Prostate gland (tissue), 2 donors: ENCODE measurements at regions not wholly inside any gene's neighbourhood (a gene's known extent, or its start where the extent isn't known, plus 50 kb on each side); places are given as distances from the start of the nearest gene placed in this dataset.
"Not testable (repeated sequence)": the region's sequence is repeated elsewhere in the genome, so short reads cannot be mapped to it uniquely, and the experiment has no call there.

ENCODE experiments used
- DNase-seq: peaks from one replicate; pipeline ENCODE4 v3.0.0-alpha.2; 2019; ENCODE audit warnings: low spot score
- H3K27ac ChIP-seq, 2 donors: fragments of 200-600 bp; sonication (generic); 2 replicates each; pipeline ENCODE4 v1.5.1; 2017 to 2019
- H3K27me3 ChIP-seq: fragments of 200-600 bp; sonication (generic); replicated peaks from 2 replicates; pipeline ENCODE4 v1.5.1; 2019; ENCODE audit not compliant: insufficient read depth
- H3K36me3 ChIP-seq, 2 donors: fragments of 200-600 bp; sonication (generic); 1 replicate in 1 of 2; 2 replicates in 1 of 2; pipeline versions ENCODE4 v1.5.1 to v1.8.1; 2017 to 2019
- H3K4me1 ChIP-seq: fragments of 200-600 bp; sonication (generic); replicated peaks from 2 replicates; pipeline ENCODE4 v1.5.1; 2019
- H3K4me3 ChIP-seq, 2 donors: fragments of 200-600 bp; sonication (generic); 2 replicates each; pipeline ENCODE4 v1.5.1; 2017 to 2019
- H3K9me3 ChIP-seq: fragments of 200-600 bp; sonication (generic); 2 replicates; pipeline ENCODE4 v1.5.1; 2017
- POLR2A ChIP-seq: fragments of 450-650 bp; IDR thresholded peaks from one replicate; pipeline ENCODE4 v1.6.1; 2016; ENCODE audit warnings: antibody characterized with exemption, mild to moderate bottlenecking
- POLR2AphosphoS5 ChIP-seq: sonication (generic); formaldehyde crosslinking; IDR thresholded peaks from one replicate; pipeline ENCODE4 v1.6.1; 2017; ENCODE audit warnings: antibody characterized with exemption
- WGBS: methylation state at CpG from one replicate; pipeline ENCODE4 v1.1.5; 2018; 5-methylcytosine and 5-hydroxymethylcytosine counted together
- intact Hi-C: fragments of 100-400 bp; cut with DNase I; formaldehyde crosslinking; loops from one replicate; pipeline ENCODE4 v1.14.2; 2022
- TF ChIP-seq, protein P1 (sequence below), 4 experiments: fragments of 200-600 bp in 2 of 4; fragments of 450-650 bp in 2 of 4; sonication (generic) in 2 of 4; IDR thresholded peaks; 1 replicate in 3 of 4; 2 replicates in 1 of 4; pipeline ENCODE4 v1.5.1; 2016 to 2019; ENCODE audit warnings: antibody characterized with exemption in 4 of 4, mild to moderate bottlenecking in 2 of 4, moderate library complexity in 2 of 4

GRCh38 chr17:33567223-33567622, 274.1 kb upstream of the ASIC2 start:
- intact Hi-C loops = no loop called here
- no peak for TF ChIP-seq POLR2AphosphoS5
- no peak for TF ChIP-seq POLR2A
- TF ChIP-seq, protein P1, sequence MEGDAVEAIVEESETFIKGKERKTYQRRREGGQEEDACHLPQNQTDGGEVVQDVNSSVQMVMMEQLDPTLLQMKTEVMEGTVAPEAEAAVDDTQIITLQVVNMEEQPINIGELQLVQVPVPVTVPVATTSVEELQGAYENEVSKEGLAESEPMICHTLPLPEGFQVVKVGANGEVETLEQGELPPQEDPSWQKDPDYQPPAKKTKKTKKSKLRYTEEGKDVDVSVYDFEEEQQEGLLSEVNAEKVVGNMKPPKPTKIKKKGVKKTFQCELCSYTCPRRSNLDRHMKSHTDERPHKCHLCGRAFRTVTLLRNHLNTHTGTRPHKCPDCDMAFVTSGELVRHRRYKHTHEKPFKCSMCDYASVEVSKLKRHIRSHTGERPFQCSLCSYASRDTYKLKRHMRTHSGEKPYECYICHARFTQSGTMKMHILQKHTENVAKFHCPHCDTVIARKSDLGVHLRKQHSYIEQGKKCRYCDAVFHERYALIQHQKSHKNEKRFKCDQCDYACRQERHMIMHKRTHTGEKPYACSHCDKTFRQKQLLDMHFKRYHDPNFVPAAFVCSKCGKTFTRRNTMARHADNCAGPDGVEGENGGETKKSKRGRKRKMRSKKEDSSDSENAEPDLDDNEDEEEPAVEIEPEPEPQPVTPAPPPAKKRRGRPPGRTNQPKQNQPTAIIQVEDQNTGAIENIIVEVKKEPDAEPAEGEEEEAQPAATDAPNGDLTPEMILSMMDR (IDR thresholded peaks at IDR 0.05) = no peak

DNA sequence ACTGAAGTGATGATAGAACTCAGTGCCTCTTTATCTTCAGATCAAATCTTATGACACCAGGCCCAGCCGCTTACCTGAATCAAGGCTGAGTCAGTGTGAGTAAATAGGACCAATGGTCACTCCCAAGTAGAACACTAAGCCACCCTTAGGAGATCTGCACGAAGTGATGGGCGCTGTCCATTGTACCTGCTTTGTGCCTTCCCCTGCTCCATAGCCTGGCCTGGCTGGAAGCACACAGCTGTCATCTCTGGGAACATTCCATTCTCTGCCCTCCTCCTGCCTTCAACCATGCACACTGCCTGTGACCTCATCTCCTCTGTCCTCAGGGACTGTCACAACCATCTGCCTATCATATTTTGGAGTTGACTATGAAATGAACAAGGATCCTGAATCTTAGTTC, 279.5 kb upstream of the ASIC2 start:
- no peak for DNase-seq
- Histone ChIP-seq H3K27me3 (no peaks in the 10 kb centered on the region), H3K4me3 (no peak overlapping the region), H3K9me3 (no peaks in the 10 kb centered on the region), H3K36me3 (no peaks in the 10 kb centered on the region), H3K4me1 (no peaks in the 10 kb centered on the region), H3K27ac (no peak overlapping the region)
- intact Hi-C loops = no loop called here
- WGBS = 57% methylated on average over 3 of the region's 3 CpGs
- TF ChIP-seq, protein P1 (IDR thresholded peaks at IDR 0.05) = no peak
- TF ChIP-seq POLR2AphosphoS5 (no peak), POLR2A (no peak)

More at GRCh38 chr17:33567223-33567622, 274.1 kb upstream of the ASIC2 start:
- 82% methylated on average over 3 of the region's 3 CpGs for WGBS
- Histone ChIP-seq H3K27me3 (no peaks in the 10 kb centered on the region), H3K4me3 (no peak overlapping the region), H3K9me3 (no peaks in the 10 kb centered on the region), H3K4me1 (no peaks in the 10 kb centered on the region), H3K36me3 (no peaks in the 10 kb centered on the region), H3K27ac (no peak overlapping the region)
- no peak for DNase-seq

GRCh38 chr17:33574942-33575445, 281.9 kb upstream of the ASIC2 start:
- Histone ChIP-seq H3K4me3 (no peak overlapping the region), H3K9me3 (no peaks in the 10 kb centered on the region), H3K27me3 (no peaks in the 10 kb centered on the region), H3K4me1 (no peaks in the 10 kb centered on the region), H3K36me3 (no peaks in the 10 kb centered on the region), H3K27ac (no peak overlapping the region)
- TF ChIP-seq POLR2A (no peak), POLR2AphosphoS5 (no peak)
- TF ChIP-seq, protein P1 (IDR thresholded peaks at IDR 0.05) = no peak
- no peak for DNase-seq
- intact Hi-C loops = no loop called here
- WGBS = 77% methylated on average over 4 of the region's 4 CpGs

DNA sequence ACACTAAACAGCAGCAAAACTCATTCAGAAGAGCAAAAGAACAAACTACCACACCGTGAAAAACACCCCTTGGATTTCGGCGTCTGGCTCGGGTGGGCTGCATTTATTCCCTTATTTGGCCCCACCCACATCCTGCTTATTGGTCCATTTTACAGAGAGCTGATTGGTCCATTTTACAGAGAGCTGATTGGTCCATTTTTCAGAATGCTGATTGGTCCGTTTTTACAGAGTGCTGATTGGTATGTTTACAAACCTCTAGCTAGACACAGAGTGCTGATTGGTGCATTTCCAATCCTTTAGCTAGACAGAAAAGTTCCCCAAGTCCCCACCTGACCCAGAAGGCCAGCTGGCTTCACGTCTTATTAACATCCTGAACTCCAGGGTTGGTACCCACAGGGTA, 286.6 kb upstream of the ASIC2 start:
- H3K36me3 ChIP-seq, intact Hi-C loops, H3K4me3 ChIP-seq, H3K27ac ChIP-seq, H3K27me3 ChIP-seq, DNase-seq, H3K4me1 ChIP-seq, H3K9me3 ChIP-seq: not testable (repeated sequence)
- WGBS = 96% methylated on average over 6 of the region's 6 CpGs

GRCh38 chr17:33580215-33580614, 287.1 kb upstream of the ASIC2 start:
- Histone ChIP-seq H3K27me3 (no peaks in the 10 kb centered on the region), H3K36me3 (no peaks in the 10 kb centered on the region), H3K4me1 (no peaks in the 10 kb centered on the region), H3K4me3 (no peak overlapping the region), H3K9me3 (no peaks in the 10 kb centered on the region), H3K27ac (no peak overlapping the region)
- no peak for DNase-seq
- TF ChIP-seq POLR2AphosphoS5 = no peak
- TF ChIP-seq, protein P1 (IDR thresholded peaks at IDR 0.05) = no peak
- TF ChIP-seq POLR2A = no peak
- 96% methylated on average over 3 of the region's 3 CpGs for WGBS
- intact Hi-C loops = no loop called here
